Upper lobe of left lung (tissue), 6 donors: ENCODE measurements at regions not wholly inside any gene's neighbourhood (a gene's known extent, or its start where the extent isn't known, plus 50 kb on each side); places are given as distances from the start of the nearest gene placed in this dataset.

Experiments
- ATAC-seq, 2 donors: fragments of 200-7000 bp; cut with Tn5 transposase; one replicate each; pipeline ENCODE4 v1.9.1; 2022; ENCODE audit warnings: mild to moderate bottlenecking in 2 of 2, moderate library complexity in 2 of 2; ENCODE audit not compliant: low FRiP score in 2 of 2
- DNase-seq, 2 donors: peaks; one replicate each; pipeline ENCODE4 v3.0.0-alpha.2; 2019 to 2020
- H3K27ac ChIP-seq, 4 donors: fragments of 200-600 bp; sonication (generic); one replicate each; pipeline ENCODE4 v1.5.1; 2016 to 2019
- H3K27me3 ChIP-seq, 4 donors: fragments of 200-600 bp; sonication (generic); one replicate each; pipeline ENCODE4 v1.5.1; 2017 to 2019
- H3K36me3 ChIP-seq, 4 donors: fragments of 200-600 bp; sonication (generic); one replicate each; pipeline ENCODE4 v1.5.1; 2016 to 2019
- H3K4me1 ChIP-seq, 4 donors: fragments of 200-600 bp; sonication (generic); one replicate each; pipeline ENCODE4 v1.5.1; 2018 to 2019
- H3K4me3 ChIP-seq, 4 donors: fragments of 200-600 bp; sonication (generic); one replicate each; pipeline ENCODE4 v1.5.1; 2017 to 2019; ENCODE audit warnings: mild to moderate bottlenecking in 2 of 4, moderate library complexity in 1 of 4
- H3K9me3 ChIP-seq, 4 donors: fragments of 200-600 bp; sonication (generic); one replicate each; pipeline ENCODE4 v1.5.1; 2018 to 2019
- EP300 ChIP-seq, 4 donors: sonication (generic); formaldehyde crosslinking; IDR thresholded peaks; one replicate each; pipeline ENCODE4 v1.5.1; 2017; ENCODE audit warnings: antibody characterized with exemption in 4 of 4, control low read depth in 2 of 4
- POLR2A ChIP-seq, 4 donors: fragments of 450-650 bp; IDR thresholded peaks; one replicate each; pipeline ENCODE4 v1.5.1; 2016 to 2017; ENCODE audit warnings: antibody characterized with exemption in 4 of 4, mild to moderate bottlenecking in 2 of 4
- POLR2AphosphoS5 ChIP-seq, 2 donors: sonication (generic); formaldehyde crosslinking; IDR thresholded peaks; one replicate each; pipeline ENCODE4 v1.5.1; 2017; ENCODE audit warnings: antibody characterized with exemption in 2 of 2
- WGBS, 2 donors: methylation state at CpG; one replicate each; pipeline ENCODE4 v1.1.5; 2017 to 2018; 5-methylcytosine and 5-hydroxymethylcytosine counted together
- TF ChIP-seq, protein P1 (sequence below), 6 experiments: fragments of 450-650 bp in 4 of 6; fragments of 200-600 bp in 2 of 6; sonication (generic) in 2 of 6; IDR thresholded peaks; one replicate each; pipeline ENCODE4 v1.5.1; 2016 to 2019; ENCODE audit warnings: antibody characterized with exemption in 6 of 6
- donor health status: DM: no; HTN: no; CAD: no; lungs with moderate emphysema.
- donor health status: DM: no; HTN: yes; CAD: no; lungs with severe emphysema.

DNA sequence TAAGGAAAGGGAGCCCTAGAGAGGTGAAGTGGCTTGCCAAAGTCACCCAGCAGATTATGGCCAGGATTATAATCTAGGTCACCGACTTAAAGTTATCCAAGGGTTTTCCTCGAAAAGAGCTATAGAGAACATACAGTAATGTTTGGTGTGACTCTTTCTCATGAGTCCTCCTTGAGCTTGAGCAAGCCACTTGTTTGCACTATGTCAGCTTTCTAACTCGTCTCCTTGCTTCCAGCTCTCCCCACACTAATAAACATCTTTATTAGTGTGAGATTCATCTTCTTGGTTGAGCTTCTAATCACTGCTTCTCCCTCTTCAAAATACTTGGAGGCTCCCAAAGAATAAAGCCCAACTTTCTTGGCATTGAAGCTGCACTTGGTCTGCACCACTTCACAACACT is 390.0 kb upstream of the USP24 start:
- peaks cover 0 to 10% (median 0%) of the 10 kb centered on the region in 4 donors for H3K9me3 ChIP-seq
- no peaks in the 10 kb centered on the region for H3K4me1 ChIP-seq
- WGBS, 2 donors, result 58 to 73% methylated on average over 3 of the region's 3 CpGs
- DNase-seq, result no peak
- no peak overlapping the region for H3K4me3 ChIP-seq
- TF ChIP-seq EP300 (IDR thresholded peaks at IDR 0.05), result no peak
- TF ChIP-seq, protein P1, sequence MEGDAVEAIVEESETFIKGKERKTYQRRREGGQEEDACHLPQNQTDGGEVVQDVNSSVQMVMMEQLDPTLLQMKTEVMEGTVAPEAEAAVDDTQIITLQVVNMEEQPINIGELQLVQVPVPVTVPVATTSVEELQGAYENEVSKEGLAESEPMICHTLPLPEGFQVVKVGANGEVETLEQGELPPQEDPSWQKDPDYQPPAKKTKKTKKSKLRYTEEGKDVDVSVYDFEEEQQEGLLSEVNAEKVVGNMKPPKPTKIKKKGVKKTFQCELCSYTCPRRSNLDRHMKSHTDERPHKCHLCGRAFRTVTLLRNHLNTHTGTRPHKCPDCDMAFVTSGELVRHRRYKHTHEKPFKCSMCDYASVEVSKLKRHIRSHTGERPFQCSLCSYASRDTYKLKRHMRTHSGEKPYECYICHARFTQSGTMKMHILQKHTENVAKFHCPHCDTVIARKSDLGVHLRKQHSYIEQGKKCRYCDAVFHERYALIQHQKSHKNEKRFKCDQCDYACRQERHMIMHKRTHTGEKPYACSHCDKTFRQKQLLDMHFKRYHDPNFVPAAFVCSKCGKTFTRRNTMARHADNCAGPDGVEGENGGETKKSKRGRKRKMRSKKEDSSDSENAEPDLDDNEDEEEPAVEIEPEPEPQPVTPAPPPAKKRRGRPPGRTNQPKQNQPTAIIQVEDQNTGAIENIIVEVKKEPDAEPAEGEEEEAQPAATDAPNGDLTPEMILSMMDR (IDR thresholded peaks at IDR 0.05), result no peak
- no peak for TF ChIP-seq POLR2A (IDR thresholded peaks at IDR 0.05)
- no peak for TF ChIP-seq POLR2AphosphoS5 (IDR thresholded peaks at IDR 0.05)
- ATAC-seq, result no peak
- no peaks in the 10 kb centered on the region for H3K36me3 ChIP-seq
- H3K27ac ChIP-seq, result no peak overlapping the region
- no peaks in the 10 kb centered on the region for H3K27me3 ChIP-seq

DNA sequence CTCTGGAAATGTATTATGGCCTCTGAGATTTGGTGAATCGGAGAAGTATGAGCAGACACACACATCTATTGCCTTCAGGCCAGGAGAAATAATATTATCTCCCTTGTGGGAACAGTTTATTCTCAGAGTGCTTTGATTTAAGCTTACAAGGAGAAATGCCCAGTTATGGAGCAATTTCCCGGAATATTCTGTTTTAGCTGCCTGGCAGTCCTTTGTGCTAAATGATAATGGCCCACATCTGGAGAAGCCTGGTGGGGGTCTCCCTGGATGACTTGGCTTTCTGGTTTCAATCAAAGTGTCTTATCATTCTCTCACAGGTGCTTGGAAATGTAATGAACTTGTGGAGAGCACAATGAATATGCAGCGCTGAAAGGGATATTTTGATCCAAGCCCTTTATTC is 389.6 kb upstream of the USP24 start:
- TF ChIP-seq POLR2A (IDR thresholded peaks at IDR 0.05) (no peak), POLR2AphosphoS5 (IDR thresholded peaks at IDR 0.05) (no peak)
- Histone ChIP-seq H3K9me3 (peaks cover 0 to 10% (median 0%) of the 10 kb centered on the region in 4 donors), H3K4me1 (no peaks in the 10 kb centered on the region), H3K27ac (no peak overlapping the region), H3K27me3 (no peaks in the 10 kb centered on the region), H3K4me3 (no peak overlapping the region), H3K36me3 (no peaks in the 10 kb centered on the region)
- no peak for ATAC-seq
- DNase-seq, result no peak
- 80 to 86% methylated on average over 3 of the region's 3 CpGs for WGBS, 2 donors

DNA sequence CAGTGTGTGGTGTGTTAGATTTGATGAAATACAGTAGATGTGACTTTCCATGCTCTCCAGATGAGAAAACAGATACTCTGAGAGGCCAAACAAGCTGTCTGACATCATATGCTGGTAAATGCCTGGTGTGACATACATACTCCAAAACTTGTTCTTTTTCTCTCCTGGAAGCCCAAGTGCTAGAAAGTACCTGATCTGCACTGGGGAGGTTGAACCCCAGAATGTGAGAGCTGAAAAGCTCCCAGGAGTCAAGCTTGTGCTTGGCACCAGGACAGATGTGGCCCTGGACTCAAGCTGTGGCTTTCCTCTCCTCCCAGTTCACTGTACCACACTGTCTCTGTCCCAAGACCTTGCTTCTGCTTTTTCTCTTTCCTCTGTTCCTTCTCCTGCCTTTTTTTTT is 389.0 kb upstream of the USP24 start:
- DNase-seq (no peak), ATAC-seq (no peak)
- Histone ChIP-seq H3K9me3 (peaks cover 0 to 10% (median 0%) of the 10 kb centered on the region in 4 donors), H3K4me1 (no peaks in the 10 kb centered on the region), H3K4me3 (no peak overlapping the region), H3K27ac (no peak overlapping the region), H3K27me3 (no peaks in the 10 kb centered on the region), H3K36me3 (no peaks in the 10 kb centered on the region)
- TF ChIP-seq POLR2AphosphoS5 (IDR thresholded peaks at IDR 0.05), result no peak
- TF ChIP-seq, protein P1 (IDR thresholded peaks at IDR 0.05), result no peak
- no peak for TF ChIP-seq EP300 (IDR thresholded peaks at IDR 0.05)
- TF ChIP-seq POLR2A (IDR thresholded peaks at IDR 0.05), result no peak

DNA sequence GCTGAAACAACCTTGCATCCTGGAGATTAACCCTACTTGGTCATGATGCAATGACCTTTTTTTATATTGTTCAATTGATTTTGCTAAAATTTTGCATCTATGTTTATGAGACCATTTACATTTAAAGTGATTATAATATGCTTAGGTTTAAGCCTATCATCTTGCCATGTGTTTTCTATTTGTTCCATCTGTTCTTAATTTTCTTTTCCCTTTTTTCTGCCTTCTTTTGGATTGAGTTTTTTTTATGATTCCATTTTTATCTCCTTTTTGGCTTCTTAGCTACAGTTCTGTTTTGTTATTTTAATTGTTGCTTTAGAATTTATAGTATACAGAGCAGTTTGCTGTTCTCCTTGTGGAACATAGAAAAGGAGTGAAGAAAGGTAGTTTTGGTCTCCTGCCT is 385.1 kb upstream of the USP24 start:
- Histone ChIP-seq H3K9me3 (no peaks in the 10 kb centered on the region), H3K27me3 (no peaks in the 10 kb centered on the region), H3K4me3 (no peak overlapping the region), H3K4me1 (no peaks in the 10 kb centered on the region), H3K27ac (no peak overlapping the region), H3K36me3 (no peaks in the 10 kb centered on the region)
- DNase-seq (no peak), ATAC-seq (no peak)
- TF ChIP-seq POLR2A (IDR thresholded peaks at IDR 0.05) (no peak), POLR2AphosphoS5 (IDR thresholded peaks at IDR 0.05) (no peak), EP300 (IDR thresholded peaks at IDR 0.05) (no peak)
- TF ChIP-seq, protein P1 (IDR thresholded peaks at IDR 0.05), result no peak

DNA sequence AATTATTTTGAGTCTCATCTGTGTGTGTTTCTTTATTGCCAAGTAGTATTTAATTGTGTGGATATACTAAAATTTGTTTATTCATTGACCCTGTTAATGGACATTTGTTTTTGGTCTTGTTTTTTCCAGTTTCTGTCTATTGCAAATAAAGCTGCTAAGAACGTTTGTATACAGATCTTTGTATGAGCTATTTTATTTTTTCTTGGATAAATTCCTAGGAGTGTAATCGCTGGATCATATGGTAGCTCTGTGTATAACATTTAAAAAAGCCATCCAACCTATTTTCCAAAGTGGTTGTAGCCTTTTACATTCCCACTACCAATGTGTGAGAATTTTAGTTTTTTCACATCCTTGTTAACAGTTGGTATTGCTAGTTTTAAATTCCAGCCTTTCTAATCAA is 382.7 kb upstream of the USP24 start:
- no peaks in the 10 kb centered on the region for H3K36me3 ChIP-seq
- ATAC-seq (no peak), DNase-seq (no peak)
- H3K4me1 ChIP-seq, result no peaks in the 10 kb centered on the region
- no peaks in the 10 kb centered on the region for H3K9me3 ChIP-seq
- WGBS, 2 donors, result 28 to 77% methylated on average over 2 of the region's 2 CpGs
- no peak overlapping the region for H3K27ac ChIP-seq
- no peaks in the 10 kb centered on the region for H3K27me3 ChIP-seq
- no peak overlapping the region for H3K4me3 ChIP-seq
- TF ChIP-seq EP300 (IDR thresholded peaks at IDR 0.05) (no peak), POLR2AphosphoS5 (IDR thresholded peaks at IDR 0.05) (no peak), POLR2A (IDR thresholded peaks at IDR 0.05) (no peak)
- TF ChIP-seq, protein P1 (IDR thresholded peaks at IDR 0.05), result no peak
